ENCODE measurements at regions not wholly inside any gene's neighbourhood (a gene's known extent, or its start where the extent isn't known, plus 50 kb on each side); places are given as distances from the start of the nearest gene placed in this dataset.

DNA sequence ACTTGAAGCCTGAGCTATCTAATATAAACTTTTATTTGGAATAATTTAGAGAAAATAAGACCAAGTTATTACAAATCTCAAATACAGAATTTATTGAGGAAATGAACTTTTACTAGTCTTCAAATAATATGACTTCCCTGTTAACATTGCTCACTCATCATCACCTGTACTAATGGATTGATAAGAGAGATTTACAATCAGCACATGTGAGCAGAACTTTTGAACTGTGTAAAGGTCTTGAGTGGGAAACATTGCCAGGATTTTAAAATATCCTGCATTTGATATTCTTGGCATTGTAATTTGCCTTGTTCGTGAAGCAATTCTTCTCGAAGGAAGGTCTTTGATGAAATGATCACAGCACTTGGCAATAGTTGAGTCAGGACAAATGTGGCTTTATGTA is 111.9 kb downstream of the FGF9 start:
- TF ChIP-seq, protein P1, sequence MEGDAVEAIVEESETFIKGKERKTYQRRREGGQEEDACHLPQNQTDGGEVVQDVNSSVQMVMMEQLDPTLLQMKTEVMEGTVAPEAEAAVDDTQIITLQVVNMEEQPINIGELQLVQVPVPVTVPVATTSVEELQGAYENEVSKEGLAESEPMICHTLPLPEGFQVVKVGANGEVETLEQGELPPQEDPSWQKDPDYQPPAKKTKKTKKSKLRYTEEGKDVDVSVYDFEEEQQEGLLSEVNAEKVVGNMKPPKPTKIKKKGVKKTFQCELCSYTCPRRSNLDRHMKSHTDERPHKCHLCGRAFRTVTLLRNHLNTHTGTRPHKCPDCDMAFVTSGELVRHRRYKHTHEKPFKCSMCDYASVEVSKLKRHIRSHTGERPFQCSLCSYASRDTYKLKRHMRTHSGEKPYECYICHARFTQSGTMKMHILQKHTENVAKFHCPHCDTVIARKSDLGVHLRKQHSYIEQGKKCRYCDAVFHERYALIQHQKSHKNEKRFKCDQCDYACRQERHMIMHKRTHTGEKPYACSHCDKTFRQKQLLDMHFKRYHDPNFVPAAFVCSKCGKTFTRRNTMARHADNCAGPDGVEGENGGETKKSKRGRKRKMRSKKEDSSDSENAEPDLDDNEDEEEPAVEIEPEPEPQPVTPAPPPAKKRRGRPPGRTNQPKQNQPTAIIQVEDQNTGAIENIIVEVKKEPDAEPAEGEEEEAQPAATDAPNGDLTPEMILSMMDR (IDR thresholded peaks at IDR 0.05; ENCODE audit: extremely low read depth in 1 of 2, insufficient read depth in 1 of 2, low read depth in 1 of 2, low read length in 2 of 2) = no peak
- TF ChIP-seq MYC (IDR thresholded peaks at IDR 0.05; ENCODE audit: low read depth, low read length) (no peak), POLR2A (IDR thresholded peaks at IDR 0.05; ENCODE audit: low read depth, low read length) (no peak), EZH2 (IDR thresholded peaks at IDR 0.05; ENCODE audit: borderline replicate concordance, low read depth, low read length, severe bottlenecking) (no peak), POLR2AphosphoS5 (IDR thresholded peaks at IDR 0.05; ENCODE audit: insufficient read depth, low read depth, low read length) (no peak), FOS (IDR thresholded peaks at IDR 0.05; ENCODE audit: borderline replicate concordance, insufficient read depth, low read length) (no peak), GATA2 (IDR thresholded peaks at IDR 0.05; ENCODE audit: insufficient read depth, insufficient read length, low read depth, low read length) (no peak), JUN (IDR thresholded peaks at IDR 0.05; ENCODE audit: borderline replicate concordance, insufficient read depth, insufficient read length, low read depth) (no peak)
- TF ChIP-seq, protein P2, sequence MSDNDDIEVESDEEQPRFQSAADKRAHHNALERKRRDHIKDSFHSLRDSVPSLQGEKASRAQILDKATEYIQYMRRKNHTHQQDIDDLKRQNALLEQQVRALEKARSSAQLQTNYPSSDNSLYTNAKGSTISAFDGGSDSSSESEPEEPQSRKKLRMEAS (IDR thresholded peaks at IDR 0.05; ENCODE audit: insufficient read depth, insufficient read length) = no peak

Measured in endothelial cell of umbilical vein (primary cell).